H1 (cell line): ENCODE measurements at regions not wholly inside any gene's neighbourhood (a gene's known extent, or its start where the extent isn't known, plus 50 kb on each side); places are given as distances from the start of the nearest gene placed in this dataset.
"Not testable (repeated sequence)": the region's sequence is repeated elsewhere in the genome, so short reads cannot be mapped to it uniquely, and the experiment has no call there.

Source experiments
- CTCF ChIA-PET: fragments of 300-600 bp; sonication (Branson Sonifier 250); formaldehyde crosslinking; loops from one replicate; lab custom pipeline; 2021; ENCODE audit not compliant: partially characterized antibody; lab: Charles Lee
- POLR2A ChIA-PET: fragments of 300-600 bp; sonication (Branson Sonifier 250); formaldehyde crosslinking; loops from one replicate; lab custom pipeline; 2021; ENCODE audit warnings: inconsistent platforms; ENCODE audit not compliant: partially characterized antibody; lab: Charles Lee
- DNase-seq, 2 experiments: peaks; one replicate each; pipeline versions ENCODE4 v3.0.0 to v3.0.0-alpha.2; 2010 to 2022; ENCODE audit warnings: low spot score in 2 of 2, low read depth in 1 of 2, mixed read lengths in 1 of 2
- FAIRE-seq: peaks from 2 replicates; lab custom pipeline; 2011; peaks lifted over from hg19 to GRCh38; lab: Jason Lieb, UNC
- H2AFZ ChIP-seq: 2 replicates; pipeline ENCODE4 v1.8.1; 2012; ENCODE audit warnings: low read length, inconsistent platforms
- H2AK5ac ChIP-seq: 2 replicates; pipeline ENCODE4 v1.6.1; 2013; ENCODE audit warnings: low read depth, low read length
- H2BK120ac ChIP-seq: replicated peaks from 2 replicates; pipeline ENCODE3; 2013; ENCODE audit warnings: low read depth, low read length, inconsistent platforms
- H2BK12ac ChIP-seq: 2 replicates; pipeline ENCODE4 v1.6.1; 2013; ENCODE audit warnings: low read depth, low read length
- H2BK15ac ChIP-seq: 2 replicates; pipeline ENCODE4 v1.6.1; 2013; ENCODE audit warnings: low read length
- H2BK20ac ChIP-seq: 2 replicates; pipeline ENCODE4 v1.6.1; 2013; ENCODE audit warnings: low read length
- H2BK5ac ChIP-seq: 2 replicates; pipeline ENCODE4 v1.6.1; 2013; ENCODE audit warnings: low read depth, low read length
- H3K14ac ChIP-seq: 2 replicates; pipeline ENCODE4 v1.6.1; 2013; ENCODE audit warnings: inconsistent platforms; ENCODE audit not compliant: insufficient read length
- H3K18ac ChIP-seq: 2 replicates; pipeline ENCODE4 v1.6.1; 2013; ENCODE audit warnings: low read length; ENCODE audit errors: extremely low read depth
- H3K23ac ChIP-seq: 2 replicates; pipeline ENCODE4 v1.6.1; 2013; ENCODE audit warnings: inconsistent platforms; ENCODE audit not compliant: insufficient read length
- H3K23me2 ChIP-seq: 2 replicates; pipeline ENCODE4 v1.6.1; 2013; ENCODE audit warnings: low read depth, low read length
- H3K27ac ChIP-seq: 2 replicates; pipeline ENCODE4 v1.6.1; 2011; ENCODE audit warnings: low read depth, low read length, inconsistent platforms
- H3K27me3 ChIP-seq, 4 experiments: replicated peaks in 1 of 4; 1 replicate in 1 of 4; 2 replicates in 3 of 4; pipeline versions ENCODE4 v1.6.1 to v1.8.1; 2011 to 2013; ENCODE audit warnings: low read length in 3 of 4, mild to moderate bottlenecking in 3 of 4, inconsistent platforms in 2 of 4, mixed read lengths in 2 of 4, moderate library complexity in 1 of 4; ENCODE audit not compliant: control insufficient read depth in 3 of 4, insufficient read depth in 3 of 4; ENCODE audit errors: extremely low read depth in 1 of 4
- H3K36me3 ChIP-seq, 4 experiments: 2 replicates each; pipeline versions ENCODE4 v1.6.1 to v1.8.1; 2011 to 2013; ENCODE audit warnings: mild to moderate bottlenecking in 4 of 4, low read length in 3 of 4, moderate library complexity in 2 of 4, control low read depth in 1 of 4, inconsistent platforms in 1 of 4; ENCODE audit not compliant: insufficient read depth in 4 of 4, control insufficient read depth in 2 of 4
- H3K4ac ChIP-seq: replicated peaks from 2 replicates; pipeline ENCODE3; 2013; ENCODE audit warnings: low read length, low read depth, mixed read lengths, inconsistent platforms; ENCODE audit not compliant: insufficient read length
- H3K4me1 ChIP-seq, 4 experiments: replicated peaks in 1 of 4; 1 replicate in 1 of 4; 2 replicates in 3 of 4; pipeline versions ENCODE4 v1.6.1 to v1.8.1; 2011 to 2013; ENCODE audit warnings: low read length in 3 of 4, inconsistent platforms in 2 of 4, mixed read lengths in 1 of 4; ENCODE audit not compliant: insufficient read depth in 4 of 4, control insufficient read depth in 3 of 4
- H3K4me2 ChIP-seq, 2 experiments: 2 replicates each; pipeline versions ENCODE4 v1.6.1 to v1.8.1; 2011 to 2013; ENCODE audit warnings: low read depth in 2 of 2, low read length in 2 of 2, control low read depth in 1 of 2, inconsistent platforms in 1 of 2, mild to moderate bottlenecking in 1 of 2; ENCODE audit not compliant: insufficient read depth in 1 of 2
- H3K4me3 ChIP-seq, 4 experiments: fragments of 200-600, 300-600 bp in 1 of 4; sonication (generic), shearing (Covaris generic), sonication (Bioruptor Twin) in 1 of 4; 2 replicates each; pipeline versions ENCODE4 v1.5.1 to v1.8.1; 2011 to 2016; ENCODE audit warnings: low read length in 4 of 4, low read depth in 3 of 4, control low read depth in 2 of 4, inconsistent platforms in 2 of 4, mild to moderate bottlenecking in 2 of 4, mixed read lengths in 1 of 4, moderate library complexity in 1 of 4; ENCODE audit not compliant: insufficient read depth in 2 of 4; ENCODE audit errors: extremely low read depth in 1 of 4
- H3K56ac ChIP-seq: replicated peaks from 2 replicates; pipeline ENCODE3; 2013; ENCODE audit warnings: low read depth, mild to moderate bottlenecking, mixed read lengths, low read length, inconsistent platforms; ENCODE audit not compliant: insufficient read length
- H3K79me1 ChIP-seq: 2 replicates; pipeline ENCODE4 v1.6.1; 2013; ENCODE audit warnings: low read depth, low read length, control low read depth
- H3K79me2 ChIP-seq, 2 experiments: 2 replicates each; pipeline versions ENCODE4 v1.6.1 to v1.8.1; 2012 to 2013; ENCODE audit warnings: low read length in 2 of 2, mild to moderate bottlenecking in 2 of 2, inconsistent platforms in 1 of 2; ENCODE audit not compliant: insufficient read depth in 2 of 2, control insufficient read depth in 1 of 2
- H3K9ac ChIP-seq, 4 experiments: replicated peaks in 1 of 4; 1 replicate in 1 of 4; 2 replicates in 3 of 4; pipeline versions ENCODE4 v1.6.1 to v1.8.1; 2011 to 2013; ENCODE audit warnings: low read depth in 3 of 4, low read length in 3 of 4, control low read depth in 2 of 4, mild to moderate bottlenecking in 2 of 4, moderate library complexity in 2 of 4, inconsistent platforms in 1 of 4; ENCODE audit errors: extremely low read depth in 1 of 4
- H3K9me3 ChIP-seq, 2 experiments: 2 replicates each; pipeline versions ENCODE4 v1.6.1 to v1.8.1; 2012 to 2013; ENCODE audit warnings: mild to moderate bottlenecking in 2 of 2, moderate library complexity in 2 of 2, control low read depth in 1 of 2, inconsistent platforms in 1 of 2, low read depth in 1 of 2, low read length in 1 of 2, mixed read lengths in 1 of 2; ENCODE audit not compliant: insufficient read depth in 2 of 2
- H4K20me1 ChIP-seq, 2 experiments: replicated peaks in 1 of 2; 2 replicates each; pipeline versions ENCODE3 to v1.8.1; 2011 to 2013; ENCODE audit warnings: inconsistent platforms in 2 of 2, low read length in 2 of 2, mild to moderate bottlenecking in 1 of 2; ENCODE audit not compliant: insufficient read depth in 2 of 2, control insufficient read depth in 1 of 2
- H4K5ac ChIP-seq: 2 replicates; pipeline ENCODE4 v1.6.1; 2013; ENCODE audit warnings: low read length, low read depth, mixed read lengths, inconsistent platforms; ENCODE audit not compliant: insufficient read length
- H4K8ac ChIP-seq: 2 replicates; pipeline ENCODE4 v1.8.0; 2013; ENCODE audit warnings: mild to moderate bottlenecking, moderate library complexity, low read length, inconsistent platforms; ENCODE audit not compliant: insufficient read depth; ENCODE audit errors: extremely low read depth
- H4K91ac ChIP-seq: replicated peaks from 2 replicates; pipeline ENCODE3; 2013; ENCODE audit warnings: low read length, mixed read lengths, inconsistent platforms; ENCODE audit not compliant: insufficient read length
- WGBS, 2 experiments: shearing (Covaris generic) in 1 of 2; methylation state at CpG; one replicate each; pipeline versions ENCODE4 v1.1.6 to v1.1.7; 2013 to 2015; ENCODE audit warnings: low lambda C conversion rate in 2 of 2, mixed read lengths in 2 of 2, inconsistent platforms in 1 of 2, low coverage in 1 of 2, missing lambda C conversion rate in 1 of 2; ENCODE audit not compliant: insufficient replicate concordance in 2 of 2, insufficient coverage in 1 of 2, insufficient read length in 1 of 2; ENCODE audit errors: extremely low coverage in 1 of 2, missing lambda C conversion rate in 1 of 2; 5-methylcytosine and 5-hydroxymethylcytosine counted together

- H3K18ac ChIP-seq, H3K9me3 ChIP-seq, H4K8ac ChIP-seq, H3K79me1 ChIP-seq, DNase-seq, H3K9ac ChIP-seq, H2BK120ac ChIP-seq, H3K4ac ChIP-seq, H2BK20ac ChIP-seq, H3K27ac ChIP-seq, POLR2A ChIA-PET, H2BK12ac ChIP-seq, H3K4me1 ChIP-seq, H3K56ac ChIP-seq, H2BK5ac ChIP-seq, H3K23me2 ChIP-seq, H4K91ac ChIP-seq, H3K4me2 ChIP-seq, H3K36me3 ChIP-seq, H3K14ac ChIP-seq, H2BK15ac ChIP-seq, H4K5ac ChIP-seq, H3K79me2 ChIP-seq, H3K27me3 ChIP-seq, H2AFZ ChIP-seq, H2AK5ac ChIP-seq, H3K23ac ChIP-seq, H4K20me1 ChIP-seq, FAIRE-seq, H3K4me3 ChIP-seq: not testable (repeated sequence)
- CTCF ChIA-PET, result interaction anchor here (0.8 to 0.9 kb wide), 2 partner anchors 14 to 22 kb away, joined by 3 read pairs; no protein-coding TSS in a partner anchor
- WGBS, 2 experiments, result 98% methylated on average over 5 of the region's 5 CpGs; no CpG with 5 or more reads in 1 of the 2 experiments
Observed at GRCh38 chr6:50968246-50968645, 149.6 kb downstream of the TFAP2B start.
